H1 (cell line): ENCODE measurements at regions not wholly inside any gene's neighbourhood (a gene's known extent, or its start where the extent isn't known, plus 50 kb on each side); places are given as distances from the start of the nearest gene placed in this dataset.

Experiments used
- CTCF ChIA-PET: fragments of 300-600 bp; sonication (Branson Sonifier 250); formaldehyde crosslinking; loops from one replicate; lab custom pipeline; 2021; ENCODE audit not compliant: partially characterized antibody; lab: Charles Lee
- POLR2A ChIA-PET: fragments of 300-600 bp; sonication (Branson Sonifier 250); formaldehyde crosslinking; loops from one replicate; lab custom pipeline; 2021; ENCODE audit warnings: inconsistent platforms; ENCODE audit not compliant: partially characterized antibody; lab: Charles Lee
- DNase-seq, 2 experiments: peaks; one replicate each; pipeline versions ENCODE4 v3.0.0 to v3.0.0-alpha.2; 2010 to 2022; ENCODE audit warnings: low spot score in 2 of 2, low read depth in 1 of 2, mixed read lengths in 1 of 2
- FAIRE-seq: peaks from 2 replicates; lab custom pipeline; 2011; peaks lifted over from hg19 to GRCh38; lab: Jason Lieb, UNC
- H2AFZ ChIP-seq: 2 replicates; pipeline ENCODE4 v1.8.1; 2012; ENCODE audit warnings: low read length, inconsistent platforms
- H2AK5ac ChIP-seq: 2 replicates; pipeline ENCODE4 v1.6.1; 2013; ENCODE audit warnings: low read depth, low read length
- H2BK120ac ChIP-seq: replicated peaks from 2 replicates; pipeline ENCODE3; 2013; ENCODE audit warnings: low read depth, low read length, inconsistent platforms
- H2BK12ac ChIP-seq: 2 replicates; pipeline ENCODE4 v1.6.1; 2013; ENCODE audit warnings: low read depth, low read length
- H2BK15ac ChIP-seq: 2 replicates; pipeline ENCODE4 v1.6.1; 2013; ENCODE audit warnings: low read length
- H2BK20ac ChIP-seq: 2 replicates; pipeline ENCODE4 v1.6.1; 2013; ENCODE audit warnings: low read length
- H2BK5ac ChIP-seq: 2 replicates; pipeline ENCODE4 v1.6.1; 2013; ENCODE audit warnings: low read depth, low read length
- H3K14ac ChIP-seq: 2 replicates; pipeline ENCODE4 v1.6.1; 2013; ENCODE audit warnings: inconsistent platforms; ENCODE audit not compliant: insufficient read length
- H3K18ac ChIP-seq: 2 replicates; pipeline ENCODE4 v1.6.1; 2013; ENCODE audit warnings: low read length; ENCODE audit errors: extremely low read depth
- H3K23ac ChIP-seq: 2 replicates; pipeline ENCODE4 v1.6.1; 2013; ENCODE audit warnings: inconsistent platforms; ENCODE audit not compliant: insufficient read length
- H3K23me2 ChIP-seq: 2 replicates; pipeline ENCODE4 v1.6.1; 2013; ENCODE audit warnings: low read depth, low read length
- H3K27ac ChIP-seq: 2 replicates; pipeline ENCODE4 v1.6.1; 2011; ENCODE audit warnings: low read depth, low read length, inconsistent platforms
- H3K27me3 ChIP-seq, 4 experiments: replicated peaks in 1 of 4; 1 replicate in 1 of 4; 2 replicates in 3 of 4; pipeline versions ENCODE4 v1.6.1 to v1.8.1; 2011 to 2013; ENCODE audit warnings: low read length in 3 of 4, mild to moderate bottlenecking in 3 of 4, inconsistent platforms in 2 of 4, mixed read lengths in 2 of 4, moderate library complexity in 1 of 4; ENCODE audit not compliant: control insufficient read depth in 3 of 4, insufficient read depth in 3 of 4; ENCODE audit errors: extremely low read depth in 1 of 4
- H3K36me3 ChIP-seq, 4 experiments: 2 replicates each; pipeline versions ENCODE4 v1.6.1 to v1.8.1; 2011 to 2013; ENCODE audit warnings: mild to moderate bottlenecking in 4 of 4, low read length in 3 of 4, moderate library complexity in 2 of 4, control low read depth in 1 of 4, inconsistent platforms in 1 of 4; ENCODE audit not compliant: insufficient read depth in 4 of 4, control insufficient read depth in 2 of 4
- H3K4ac ChIP-seq: replicated peaks from 2 replicates; pipeline ENCODE3; 2013; ENCODE audit warnings: low read length, low read depth, mixed read lengths, inconsistent platforms; ENCODE audit not compliant: insufficient read length
- H3K4me1 ChIP-seq, 4 experiments: replicated peaks in 1 of 4; 1 replicate in 1 of 4; 2 replicates in 3 of 4; pipeline versions ENCODE4 v1.6.1 to v1.8.1; 2011 to 2013; ENCODE audit warnings: low read length in 3 of 4, inconsistent platforms in 2 of 4, mixed read lengths in 1 of 4; ENCODE audit not compliant: insufficient read depth in 4 of 4, control insufficient read depth in 3 of 4
- H3K4me2 ChIP-seq, 2 experiments: 2 replicates each; pipeline versions ENCODE4 v1.6.1 to v1.8.1; 2011 to 2013; ENCODE audit warnings: low read depth in 2 of 2, low read length in 2 of 2, control low read depth in 1 of 2, inconsistent platforms in 1 of 2, mild to moderate bottlenecking in 1 of 2; ENCODE audit not compliant: insufficient read depth in 1 of 2
- H3K4me3 ChIP-seq, 4 experiments: fragments of 200-600, 300-600 bp in 1 of 4; sonication (generic), shearing (Covaris generic), sonication (Bioruptor Twin) in 1 of 4; 2 replicates each; pipeline versions ENCODE4 v1.5.1 to v1.8.1; 2011 to 2016; ENCODE audit warnings: low read length in 4 of 4, low read depth in 3 of 4, control low read depth in 2 of 4, inconsistent platforms in 2 of 4, mild to moderate bottlenecking in 2 of 4, mixed read lengths in 1 of 4, moderate library complexity in 1 of 4; ENCODE audit not compliant: insufficient read depth in 2 of 4; ENCODE audit errors: extremely low read depth in 1 of 4
- H3K56ac ChIP-seq: replicated peaks from 2 replicates; pipeline ENCODE3; 2013; ENCODE audit warnings: low read depth, mild to moderate bottlenecking, mixed read lengths, low read length, inconsistent platforms; ENCODE audit not compliant: insufficient read length
- H3K79me1 ChIP-seq: 2 replicates; pipeline ENCODE4 v1.6.1; 2013; ENCODE audit warnings: low read depth, low read length, control low read depth
- H3K79me2 ChIP-seq, 2 experiments: 2 replicates each; pipeline versions ENCODE4 v1.6.1 to v1.8.1; 2012 to 2013; ENCODE audit warnings: low read length in 2 of 2, mild to moderate bottlenecking in 2 of 2, inconsistent platforms in 1 of 2; ENCODE audit not compliant: insufficient read depth in 2 of 2, control insufficient read depth in 1 of 2
- H3K9ac ChIP-seq, 4 experiments: replicated peaks in 1 of 4; 1 replicate in 1 of 4; 2 replicates in 3 of 4; pipeline versions ENCODE4 v1.6.1 to v1.8.1; 2011 to 2013; ENCODE audit warnings: low read depth in 3 of 4, low read length in 3 of 4, control low read depth in 2 of 4, mild to moderate bottlenecking in 2 of 4, moderate library complexity in 2 of 4, inconsistent platforms in 1 of 4; ENCODE audit errors: extremely low read depth in 1 of 4
- H3K9me3 ChIP-seq, 2 experiments: 2 replicates each; pipeline versions ENCODE4 v1.6.1 to v1.8.1; 2012 to 2013; ENCODE audit warnings: mild to moderate bottlenecking in 2 of 2, moderate library complexity in 2 of 2, control low read depth in 1 of 2, inconsistent platforms in 1 of 2, low read depth in 1 of 2, low read length in 1 of 2, mixed read lengths in 1 of 2; ENCODE audit not compliant: insufficient read depth in 2 of 2
- H4K20me1 ChIP-seq, 2 experiments: replicated peaks in 1 of 2; 2 replicates each; pipeline versions ENCODE3 to v1.8.1; 2011 to 2013; ENCODE audit warnings: inconsistent platforms in 2 of 2, low read length in 2 of 2, mild to moderate bottlenecking in 1 of 2; ENCODE audit not compliant: insufficient read depth in 2 of 2, control insufficient read depth in 1 of 2
- H4K5ac ChIP-seq: 2 replicates; pipeline ENCODE4 v1.6.1; 2013; ENCODE audit warnings: low read length, low read depth, mixed read lengths, inconsistent platforms; ENCODE audit not compliant: insufficient read length
- H4K8ac ChIP-seq: 2 replicates; pipeline ENCODE4 v1.8.0; 2013; ENCODE audit warnings: mild to moderate bottlenecking, moderate library complexity, low read length, inconsistent platforms; ENCODE audit not compliant: insufficient read depth; ENCODE audit errors: extremely low read depth
- H4K91ac ChIP-seq: replicated peaks from 2 replicates; pipeline ENCODE3; 2013; ENCODE audit warnings: low read length, mixed read lengths, inconsistent platforms; ENCODE audit not compliant: insufficient read length
- NRF1 ChIP-seq: IDR thresholded peaks from 2 replicates; pipeline ENCODE4 v1.6.1; 2011; ENCODE audit warnings: mild to moderate bottlenecking, low read depth, low read length, improper control_type of control experiment
- WGBS, 2 experiments: shearing (Covaris generic) in 1 of 2; methylation state at CpG; one replicate each; pipeline versions ENCODE4 v1.1.6 to v1.1.7; 2013 to 2015; ENCODE audit warnings: low lambda C conversion rate in 2 of 2, mixed read lengths in 2 of 2, inconsistent platforms in 1 of 2, low coverage in 1 of 2, missing lambda C conversion rate in 1 of 2; ENCODE audit not compliant: insufficient replicate concordance in 2 of 2, insufficient coverage in 1 of 2, insufficient read length in 1 of 2; ENCODE audit errors: extremely low coverage in 1 of 2, missing lambda C conversion rate in 1 of 2; 5-methylcytosine and 5-hydroxymethylcytosine counted together

- Histone ChIP-seq H3K4me3 (no peak overlapping the region), H3K14ac (no peak overlapping the region), H2BK20ac (no peak overlapping the region), H3K18ac (no peak overlapping the region), H3K36me3 (no peaks in the 10 kb centered on the region), H3K23me2 (no peaks in the 10 kb centered on the region), H2BK120ac (no peak overlapping the region), H2BK15ac (no peak overlapping the region), H2AFZ (no peak overlapping the region), H3K4me1 (no peaks in the 10 kb centered on the region), H2AK5ac (no peak overlapping the region), H3K27me3 (no peaks in the 10 kb centered on the region), H3K9me3 (no peaks in the 10 kb centered on the region), H3K23ac (no peak overlapping the region), H4K5ac (no peak overlapping the region), H2BK12ac (no peak overlapping the region), H3K4ac (no peak overlapping the region), H2BK5ac (no peak overlapping the region), H3K79me1 (no peaks in the 10 kb centered on the region), H3K9ac (no peak overlapping the region), H3K4me2 (no peak overlapping the region), H4K91ac (no peak overlapping the region), H3K79me2 (no peaks in the 10 kb centered on the region), H3K56ac (no peak overlapping the region), H4K8ac (no peak overlapping the region), H3K27ac (no peak overlapping the region), H4K20me1 (no peaks in the 10 kb centered on the region)
- no peak for DNase-seq
- ChIA-PET POLR2A (no interaction called here), CTCF (no interaction called here)
- WGBS, 2 experiments: 93% methylated on average over 1 of the region's 1 CpG; no CpG with 5 or more reads in 1 of the 2 experiments
- FAIRE-seq: no peak
- no peak for TF ChIP-seq NRF1
Observed at GRCh38 chrX:115409551-115409950, 120.0 kb downstream of the LUZP4 start.
